ENCODE measurements at regions not wholly inside any gene's neighbourhood (a gene's known extent, or its start where the extent isn't known, plus 50 kb on each side); places are given as distances from the start of the nearest gene placed in this dataset.

DNA sequence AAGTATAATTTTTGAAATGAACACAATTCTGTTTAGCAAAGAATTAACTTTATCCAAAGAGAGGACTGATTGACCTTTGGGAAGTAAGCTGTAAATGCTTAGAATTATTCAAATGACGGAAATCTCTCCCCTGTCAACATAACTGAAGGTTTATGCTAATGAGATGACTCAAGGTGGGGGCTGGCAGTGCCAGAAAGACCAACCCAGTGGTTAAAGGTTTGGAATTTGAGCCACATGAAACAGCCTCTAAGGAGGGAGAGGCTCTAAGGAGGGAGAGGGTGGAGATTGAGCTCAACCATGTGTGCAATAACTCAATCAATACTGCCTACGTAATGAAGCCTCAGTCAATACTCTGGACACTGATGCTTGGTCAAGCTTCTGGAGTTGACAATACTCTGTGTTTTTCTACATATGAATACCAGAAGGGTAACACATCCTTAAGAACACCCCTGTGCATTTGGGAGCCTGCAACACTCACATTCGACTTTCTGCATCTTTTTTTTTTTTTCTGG is 123.4 kb upstream of the TENT5A start:
- TF ChIP-seq SIRT6 (IDR thresholded peaks at IDR 0.05; ENCODE audit: low read length) (no peak), SP2 (IDR thresholded peaks at IDR 0.05; ENCODE audit: low read length) (no peak), HDAC6 (IDR thresholded peaks at IDR 0.05; ENCODE audit: low read depth, low read length) (no peak), RAD21 (IDR thresholded peaks at IDR 0.05 in 1 of 2, conservative IDR thresholded peaks at IDR 0.05 in 1 of 2; ENCODE audit: low read depth in 2 of 2, low read length in 2 of 2) (no peak), RFX5 (IDR thresholded peaks at IDR 0.05; ENCODE audit: borderline replicate concordance, low read depth, low read length) (no peak), ZNF274 (IDR thresholded peaks at IDR 0.05; ENCODE audit: borderline replicate concordance, extremely low read depth, low read length) (no peak), POLR2AphosphoS5 (IDR thresholded peaks at IDR 0.05; ENCODE audit: low read depth, low read length) (no peak), BCL11A (IDR thresholded peaks at IDR 0.05; ENCODE audit: low read depth in 2 of 2, low read length in 2 of 2) (no peak), BRCA1 (IDR thresholded peaks at IDR 0.05; ENCODE audit: low read depth, low read length) (no peak), JUND (IDR thresholded peaks at IDR 0.05; ENCODE audit: low read length) (no peak), POU5F1 (IDR thresholded peaks at IDR 0.05; ENCODE audit: low read depth, low read length) (no peak), EGR1 (IDR thresholded peaks at IDR 0.05; ENCODE audit: borderline replicate concordance, low read depth, low read length) (no peak), TAF7 (optimal IDR thresholded peaks at IDR 0.05; ENCODE audit: borderline replicate concordance, low read depth, low read length) (no peak)
- Histone ChIP-seq H3K27ac (ENCODE audit: low read depth, low read length) (no peak overlapping the region), H2AK5ac (ENCODE audit: low read depth, low read length) (no peak overlapping the region), H2BK20ac (ENCODE audit: low read length) (no peak overlapping the region), H3K9me3 (ENCODE audit: insufficient read depth in 2 of 2, low read depth in 1 of 2, low read length in 1 of 2) (no peaks in the 10 kb centered on the region), H3K23ac (ENCODE audit: insufficient read length) (no peak overlapping the region), H4K91ac (replicated peaks; ENCODE audit: insufficient read length, low read length) (no peak overlapping the region), H3K23me2 (ENCODE audit: low read depth, low read length) (no peaks in the 10 kb centered on the region), H3K9ac (replicated peaks in 1 of 4; ENCODE audit: extremely low read depth in 1 of 4, low read depth in 3 of 4, low read length in 3 of 4) (no peak overlapping the region), H4K8ac (ENCODE audit: extremely low read depth, insufficient read depth, low read length) (no peak overlapping the region), H2BK120ac (replicated peaks; ENCODE audit: low read depth, low read length) (no peak overlapping the region), H3K18ac (ENCODE audit: extremely low read depth, low read length) (no peak overlapping the region), H2BK5ac (ENCODE audit: low read depth, low read length) (no peak overlapping the region), H2BK12ac (ENCODE audit: low read depth, low read length) (no peak overlapping the region), H3K79me2 (ENCODE audit: control insufficient read depth in 1 of 2, insufficient read depth in 2 of 2, low read length in 2 of 2) (no peaks in the 10 kb centered on the region), H2AFZ (ENCODE audit: low read length) (no peak overlapping the region), H4K20me1 (replicated peaks in 1 of 2; ENCODE audit: control insufficient read depth in 1 of 2, insufficient read depth in 2 of 2, low read length in 2 of 2) (no peaks in the 10 kb centered on the region), H2BK15ac (ENCODE audit: low read length) (no peak overlapping the region), H3K4me2 (ENCODE audit: insufficient read depth in 1 of 2, low read depth in 2 of 2, low read length in 2 of 2) (no peak overlapping the region), H3K36me3 (ENCODE audit: control insufficient read depth in 2 of 4, insufficient read depth in 4 of 4, low read length in 3 of 4) (no peaks in the 10 kb centered on the region), H3K4me1 (replicated peaks in 1 of 4; ENCODE audit: control insufficient read depth in 3 of 4, insufficient read depth in 4 of 4, low read length in 3 of 4) (no peaks in the 10 kb centered on the region), H3K27me3 (replicated peaks in 1 of 4; ENCODE audit: control insufficient read depth in 3 of 4, extremely low read depth in 1 of 4, insufficient read depth in 3 of 4, low read length in 3 of 4) (no peaks in the 10 kb centered on the region), H3K14ac (ENCODE audit: insufficient read length) (no peak overlapping the region), H3K56ac (replicated peaks; ENCODE audit: insufficient read length, low read depth, low read length) (no peak overlapping the region), H3K79me1 (ENCODE audit: low read depth, low read length) (no peaks in the 10 kb centered on the region), H3K4ac (replicated peaks; ENCODE audit: insufficient read length, low read depth, low read length) (no peak overlapping the region), H3K4me3 (ENCODE audit: extremely low read depth in 1 of 4, insufficient read depth in 2 of 4, low read depth in 3 of 4, low read length in 4 of 4) (no peak overlapping the region), H4K5ac (ENCODE audit: insufficient read length, low read depth, low read length) (no peak overlapping the region)
- ChIA-PET CTCF (ENCODE audit: partially characterized antibody) (no interaction called here), POLR2A (ENCODE audit: partially characterized antibody) (no interaction called here)
- no peak for DNase-seq (ENCODE audit: low read depth in 1 of 2, low spot score in 2 of 2)
- 88% methylated on average over 3 of the region's 3 CpGs; no CpG with 5 or more reads in 1 of the 2 experiments for WGBS, 2 experiments (ENCODE audit: extremely low coverage in 1 of 2, insufficient coverage in 1 of 2, insufficient read length in 1 of 2, insufficient replicate concordance in 2 of 2, low coverage in 1 of 2, low lambda C conversion rate in 2 of 2, missing lambda C conversion rate in 1 of 2)
- no peak for FAIRE-seq

Measured in H1 (cell line).